Vagina (tissue), 2 donors: ENCODE measurements at regions not wholly inside any gene's neighbourhood (a gene's known extent, or its start where the extent isn't known, plus 50 kb on each side); places are given as distances from the start of the nearest gene placed in this dataset.
A peak's percentile ranks its signal among the peaks of the same experiment; 100 is the strongest.

ENCODE experiments used
- DNase-seq, 2 donors: peaks; one replicate each; pipeline ENCODE4 v3.0.0-alpha.2; 2017; ENCODE audit errors: extremely low spot score in 2 of 2
- H3K27ac ChIP-seq: fragments of 200-600 bp; sonication (generic); one replicate; pipeline ENCODE4 v1.5.1; 2019
- H3K27me3 ChIP-seq: fragments of 200-600 bp; sonication (generic); one replicate; pipeline ENCODE4 v1.5.1; 2019
- H3K36me3 ChIP-seq, 2 donors: fragments of 200-600 bp; sonication (generic); one replicate each; pipeline ENCODE4 v1.5.1; 2017 to 2019
- H3K4me1 ChIP-seq: fragments of 200-600 bp; sonication (generic); one replicate; pipeline ENCODE4 v1.5.1; 2019
- H3K4me3 ChIP-seq, 2 donors: fragments of 200-600 bp; sonication (generic); 1 replicate in 1 of 2; 2 replicates in 1 of 2; pipeline ENCODE4 v1.5.1; 2016 to 2019
- H3K9me3 ChIP-seq: fragments of 200-600 bp; sonication (generic); one replicate; pipeline ENCODE4 v1.5.1; 2019
- POLR2A ChIP-seq, 2 donors: fragments of 450-650 bp; IDR thresholded peaks; one replicate each; pipeline ENCODE4 v1.6.1; 2017; ENCODE audit warnings: antibody characterized with exemption in 2 of 2, mild to moderate bottlenecking in 2 of 2, moderate library complexity in 2 of 2
- POLR2AphosphoS5 ChIP-seq, 2 donors: sonication (generic); formaldehyde crosslinking; IDR thresholded peaks; one replicate each; pipeline ENCODE4 v1.9.0; 2017; ENCODE audit warnings: antibody characterized with exemption in 2 of 2, mild to moderate bottlenecking in 2 of 2, low read depth in 1 of 2; ENCODE audit not compliant: insufficient read depth in 1 of 2
- intact Hi-C: fragments of 100-400 bp; cut with DNase I; formaldehyde crosslinking; loops from one replicate; pipeline ENCODE4 v1.15.1; 2023
- TF ChIP-seq, protein P1 (sequence below), 3 experiments: fragments of 450-650 bp in 2 of 3; fragments of 200-600 bp in 1 of 3; sonication (generic) in 1 of 3; IDR thresholded peaks; one replicate each; pipeline ENCODE4 v1.5.1; 2017 to 2019; ENCODE audit warnings: antibody characterized with exemption in 3 of 3, mild to moderate bottlenecking in 2 of 3, moderate library complexity in 2 of 3

GRCh38 chrX:54615109-54615508 lies 85.1 kb downstream of the GNL3L start:
- Histone ChIP-seq H3K4me1 (no peaks in the 10 kb centered on the region), H3K27ac (no peak overlapping the region), H3K9me3 (no peaks in the 10 kb centered on the region), H3K4me3 (no peak overlapping the region), H3K27me3 (no peaks in the 10 kb centered on the region), H3K36me3 (no peaks in the 10 kb centered on the region)
- intact Hi-C loops: no loop called here
- no peak for TF ChIP-seq POLR2A (IDR thresholded peaks at IDR 0.05)
- no peak for TF ChIP-seq POLR2AphosphoS5 (IDR thresholded peaks at IDR 0.05; ENCODE audit: insufficient read depth in 1 of 2, low read depth in 1 of 2)
- TF ChIP-seq, protein P1, sequence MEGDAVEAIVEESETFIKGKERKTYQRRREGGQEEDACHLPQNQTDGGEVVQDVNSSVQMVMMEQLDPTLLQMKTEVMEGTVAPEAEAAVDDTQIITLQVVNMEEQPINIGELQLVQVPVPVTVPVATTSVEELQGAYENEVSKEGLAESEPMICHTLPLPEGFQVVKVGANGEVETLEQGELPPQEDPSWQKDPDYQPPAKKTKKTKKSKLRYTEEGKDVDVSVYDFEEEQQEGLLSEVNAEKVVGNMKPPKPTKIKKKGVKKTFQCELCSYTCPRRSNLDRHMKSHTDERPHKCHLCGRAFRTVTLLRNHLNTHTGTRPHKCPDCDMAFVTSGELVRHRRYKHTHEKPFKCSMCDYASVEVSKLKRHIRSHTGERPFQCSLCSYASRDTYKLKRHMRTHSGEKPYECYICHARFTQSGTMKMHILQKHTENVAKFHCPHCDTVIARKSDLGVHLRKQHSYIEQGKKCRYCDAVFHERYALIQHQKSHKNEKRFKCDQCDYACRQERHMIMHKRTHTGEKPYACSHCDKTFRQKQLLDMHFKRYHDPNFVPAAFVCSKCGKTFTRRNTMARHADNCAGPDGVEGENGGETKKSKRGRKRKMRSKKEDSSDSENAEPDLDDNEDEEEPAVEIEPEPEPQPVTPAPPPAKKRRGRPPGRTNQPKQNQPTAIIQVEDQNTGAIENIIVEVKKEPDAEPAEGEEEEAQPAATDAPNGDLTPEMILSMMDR (IDR thresholded peaks at IDR 0.05): no peak
- no peak for DNase-seq

GRCh38 chrX:54633641-54634040 lies 103.6 kb downstream of the GNL3L start:
- no peak for TF ChIP-seq POLR2AphosphoS5 (IDR thresholded peaks at IDR 0.05; ENCODE audit: insufficient read depth in 1 of 2, low read depth in 1 of 2)
- no peak for TF ChIP-seq POLR2A (IDR thresholded peaks at IDR 0.05)
- TF ChIP-seq, protein P1 (IDR thresholded peaks at IDR 0.05): no peak
- H3K4me3 ChIP-seq: no peak overlapping the region
- H3K9me3 ChIP-seq: no peaks in the 10 kb centered on the region
- H3K4me1 ChIP-seq: no peaks in the 10 kb centered on the region
- no peaks in the 10 kb centered on the region for H3K27me3 ChIP-seq
- no peak for DNase-seq
- no peaks in the 10 kb centered on the region for H3K36me3 ChIP-seq
- H3K27ac ChIP-seq: no peak overlapping the region
- intact Hi-C loops: no loop called here

- Histone ChIP-seq H3K36me3 (no peaks in the 10 kb centered on the region), H3K27me3 (no peaks in the 10 kb centered on the region), H3K9me3 (no peaks in the 10 kb centered on the region), H3K4me1 (peaks cover 6% of the 10 kb centered on the region), H3K27ac (peak overlapping the region; percentile 76), H3K4me3 (peak overlapping the region; percentile 38 to 42)
- no peak for DNase-seq
- TF ChIP-seq POLR2AphosphoS5 (IDR thresholded peaks at IDR 0.05; ENCODE audit: insufficient read depth in 1 of 2, low read depth in 1 of 2) (no peak), POLR2A (IDR thresholded peaks at IDR 0.05) (no peak)
- TF ChIP-seq, protein P1 (IDR thresholded peaks at IDR 0.05): no peak
- intact Hi-C loops: no loop called here
Measured at GRCh38 chrX:54639018-54639345, 109.0 kb downstream of the GNL3L start.

GRCh38 chrX:54639346-54640102 lies 109.5 kb downstream of the GNL3L start:
- H3K4me3 ChIP-seq: peak overlapping the region; percentile 38 to 42
- H3K27ac ChIP-seq: peak overlapping the region; percentile 76
- intact Hi-C loops: no loop called here
- H3K9me3 ChIP-seq: no peaks in the 10 kb centered on the region
- TF ChIP-seq POLR2A (IDR thresholded peaks at IDR 0.05) (no peak), POLR2AphosphoS5 (IDR thresholded peaks at IDR 0.05; ENCODE audit: insufficient read depth in 1 of 2, low read depth in 1 of 2) (peak; percentile 75 to 91)
- TF ChIP-seq, protein P1 (IDR thresholded peaks at IDR 0.05): peak in 1 of 3 experiments; percentile 53
- no peaks in the 10 kb centered on the region for H3K36me3 ChIP-seq
- H3K27me3 ChIP-seq: no peaks in the 10 kb centered on the region
- peaks cover 6% of the 10 kb centered on the region for H3K4me1 ChIP-seq
- DNase-seq: peak in 1 of 2 donors; percentile 96

DNA sequence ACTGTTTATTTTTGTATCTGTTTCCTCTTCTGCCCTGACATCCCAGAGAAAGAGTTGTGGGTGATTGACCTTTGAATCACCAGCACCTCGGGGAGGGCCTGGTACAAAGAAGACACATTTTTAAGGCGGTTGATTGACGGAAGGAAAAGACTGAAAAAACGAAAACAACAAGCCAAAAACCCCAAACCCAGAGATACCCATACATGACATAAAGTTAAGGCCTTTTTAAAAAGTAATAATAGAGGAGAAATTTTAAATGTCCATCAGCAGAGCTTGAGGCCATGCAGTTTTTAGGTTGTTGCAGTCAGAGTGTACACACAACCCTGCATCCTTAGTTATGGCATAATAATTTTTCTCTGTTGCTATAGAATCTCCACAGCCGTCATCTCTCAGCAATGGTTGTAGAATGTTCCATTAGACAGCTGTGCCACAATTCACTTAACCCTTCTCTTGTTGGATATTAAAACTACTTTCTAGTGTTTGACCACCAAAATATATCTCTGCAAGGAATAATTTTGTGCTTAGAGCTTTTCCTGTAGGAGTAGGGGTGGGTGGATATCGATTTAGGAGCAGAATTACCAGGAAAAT lies 110.2 kb downstream of the GNL3L start:
- intact Hi-C loops: no loop called here
- Histone ChIP-seq H3K36me3 (no peaks in the 10 kb centered on the region), H3K4me3 (peak overlapping the region; percentile 38 to 42), H3K9me3 (no peaks in the 10 kb centered on the region), H3K27me3 (no peaks in the 10 kb centered on the region), H3K27ac (peak overlapping the region; percentile 76), H3K4me1 (peaks cover 6% of the 10 kb centered on the region)
- TF ChIP-seq POLR2AphosphoS5 (IDR thresholded peaks at IDR 0.05; ENCODE audit: insufficient read depth in 1 of 2, low read depth in 1 of 2): no peak
- TF ChIP-seq, protein P1 (IDR thresholded peaks at IDR 0.05): no peak
- no peak for TF ChIP-seq POLR2A (IDR thresholded peaks at IDR 0.05)
- DNase-seq: no peak
